ENCODE measurements at regions not wholly inside any gene's neighbourhood (a gene's known extent, or its start where the extent isn't known, plus 50 kb on each side); places are given as distances from the start of the nearest gene placed in this dataset.

DNA sequence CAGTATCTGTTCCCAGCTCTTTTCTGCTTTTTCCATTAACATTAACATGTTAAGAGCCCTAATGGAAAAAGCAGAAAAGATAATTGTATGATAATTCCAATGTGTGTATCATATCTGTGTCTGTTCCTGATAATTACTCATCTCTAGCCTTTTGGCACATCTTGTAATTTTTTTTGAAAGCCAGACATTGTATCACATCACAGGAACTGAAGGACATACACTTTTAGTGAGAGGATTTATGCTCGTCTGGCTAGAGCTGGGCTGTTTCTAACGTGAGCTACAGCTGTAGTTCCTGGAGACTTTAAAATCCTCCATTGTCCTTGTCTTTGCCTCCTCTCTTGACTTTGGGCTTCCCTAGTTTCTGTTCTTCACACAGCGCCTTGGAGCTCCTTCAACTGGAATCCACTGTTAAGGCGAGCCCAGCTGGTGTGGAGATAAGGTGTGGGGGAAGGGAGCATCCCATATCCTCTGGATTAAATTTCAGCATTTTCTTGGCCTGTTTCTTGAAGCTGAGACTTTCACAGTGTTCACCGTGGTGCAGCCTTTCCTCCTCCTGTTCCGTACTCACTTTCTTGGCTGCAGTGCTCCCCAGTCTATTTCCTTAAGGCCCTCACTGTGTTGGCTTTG is 211.5 kb downstream of the GALR1 start:
- Mint-ChIP-seq H3K27ac (ENCODE audit: low read depth, unreplicated experiment) (no peak overlapping the region), H3K36me3 (ENCODE audit: insufficient read depth, unreplicated experiment) (no peaks in the 10 kb centered on the region), H3K4me1 (ENCODE audit: insufficient read depth, unreplicated experiment) (peaks cover 19% of the 10 kb centered on the region), H3K4me3 (ENCODE audit: unreplicated experiment) (no peak overlapping the region), H3K27me3 (ENCODE audit: insufficient read depth, unreplicated experiment) (no peaks in the 10 kb centered on the region), H3K9me3 (ENCODE audit: unreplicated experiment) (no peaks in the 10 kb centered on the region)
- intact Hi-C loops (cut with micrococcal nuclease), result no loop called here
- TF ChIP-seq, protein P1, sequence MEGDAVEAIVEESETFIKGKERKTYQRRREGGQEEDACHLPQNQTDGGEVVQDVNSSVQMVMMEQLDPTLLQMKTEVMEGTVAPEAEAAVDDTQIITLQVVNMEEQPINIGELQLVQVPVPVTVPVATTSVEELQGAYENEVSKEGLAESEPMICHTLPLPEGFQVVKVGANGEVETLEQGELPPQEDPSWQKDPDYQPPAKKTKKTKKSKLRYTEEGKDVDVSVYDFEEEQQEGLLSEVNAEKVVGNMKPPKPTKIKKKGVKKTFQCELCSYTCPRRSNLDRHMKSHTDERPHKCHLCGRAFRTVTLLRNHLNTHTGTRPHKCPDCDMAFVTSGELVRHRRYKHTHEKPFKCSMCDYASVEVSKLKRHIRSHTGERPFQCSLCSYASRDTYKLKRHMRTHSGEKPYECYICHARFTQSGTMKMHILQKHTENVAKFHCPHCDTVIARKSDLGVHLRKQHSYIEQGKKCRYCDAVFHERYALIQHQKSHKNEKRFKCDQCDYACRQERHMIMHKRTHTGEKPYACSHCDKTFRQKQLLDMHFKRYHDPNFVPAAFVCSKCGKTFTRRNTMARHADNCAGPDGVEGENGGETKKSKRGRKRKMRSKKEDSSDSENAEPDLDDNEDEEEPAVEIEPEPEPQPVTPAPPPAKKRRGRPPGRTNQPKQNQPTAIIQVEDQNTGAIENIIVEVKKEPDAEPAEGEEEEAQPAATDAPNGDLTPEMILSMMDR (IDR thresholded peaks at IDR 0.05; ENCODE audit: unreplicated experiment), result no peak
- ChIA-PET CTCF (interaction anchor here (0.6 to 0.8 kb wide), 2 partner anchors 9 to 333 kb away, joined by 3 read pairs; no protein-coding TSS in a partner anchor), POLR2A (interaction anchor here (0.6 to 1.0 kb wide), 2 partner anchors 11 to 76 kb away, joined by 3 read pairs; no protein-coding TSS in a partner anchor)
- DNase-seq (ENCODE audit: unreplicated experiment), result no peak
- BruUV-seq (replicated peaks), result no TSS peak

DNA sequence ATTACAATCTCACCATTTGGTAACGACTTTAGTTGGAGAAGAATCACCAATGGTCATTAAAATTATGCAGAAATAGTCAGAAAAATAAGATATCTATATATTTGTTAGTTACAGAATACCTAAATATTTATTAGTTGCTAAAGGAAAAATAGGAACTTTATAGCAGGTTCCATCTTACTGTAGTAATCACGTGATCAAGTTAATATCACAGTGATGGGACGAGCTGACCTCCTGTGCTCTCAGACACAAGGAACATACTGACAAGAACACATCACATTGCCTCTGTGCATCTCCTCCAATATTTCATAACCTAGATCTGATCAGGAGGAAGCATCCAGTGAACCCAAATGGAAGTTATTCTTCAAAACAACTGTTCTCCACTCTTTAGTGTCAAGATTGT is 215.3 kb downstream of the GALR1 start:
- Mint-ChIP-seq H3K4me1 (ENCODE audit: insufficient read depth, unreplicated experiment) (peaks cover 19% of the 10 kb centered on the region), H3K9me3 (ENCODE audit: unreplicated experiment) (no peaks in the 10 kb centered on the region), H3K27ac (ENCODE audit: low read depth, unreplicated experiment) (no peak overlapping the region), H3K27me3 (ENCODE audit: insufficient read depth, unreplicated experiment) (no peaks in the 10 kb centered on the region), H3K36me3 (ENCODE audit: insufficient read depth, unreplicated experiment) (no peaks in the 10 kb centered on the region), H3K4me3 (ENCODE audit: unreplicated experiment) (no peak overlapping the region)
- TF ChIP-seq, protein P1 (IDR thresholded peaks at IDR 0.05; ENCODE audit: unreplicated experiment), result no peak
- ChIA-PET POLR2A (no interaction called here), CTCF (interaction anchor here (1.0 kb wide), 1 partner anchor 481 kb away, joined by 3 read pairs; no protein-coding TSS in a partner anchor)
- DNase-seq (ENCODE audit: unreplicated experiment), result no peak
- BruUV-seq (replicated peaks), result no TSS peak
- intact Hi-C loops (cut with micrococcal nuclease), result no loop called here

DNA sequence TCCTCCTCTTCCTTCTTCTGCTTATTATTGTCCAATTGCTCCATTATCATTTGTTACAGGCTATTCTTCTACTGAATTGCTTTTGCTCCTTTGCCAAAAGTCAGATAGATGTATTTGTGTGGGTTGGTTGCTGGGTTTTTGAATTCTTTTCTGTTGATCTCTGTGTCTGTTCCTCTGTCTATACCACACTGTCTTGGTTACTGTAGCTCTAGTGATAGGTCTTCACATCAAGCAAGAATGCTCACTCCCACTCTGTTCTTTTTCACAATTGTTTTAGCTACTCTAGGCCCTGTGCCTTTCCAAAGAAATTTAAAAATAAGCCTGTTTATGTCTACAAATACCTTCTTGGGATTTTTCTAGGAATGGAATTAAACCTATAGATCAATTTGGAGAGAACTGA is 217.2 kb downstream of the GALR1 start:
- H3K27ac Mint-ChIP-seq (ENCODE audit: low read depth, unreplicated experiment), result no peak overlapping the region

DNA sequence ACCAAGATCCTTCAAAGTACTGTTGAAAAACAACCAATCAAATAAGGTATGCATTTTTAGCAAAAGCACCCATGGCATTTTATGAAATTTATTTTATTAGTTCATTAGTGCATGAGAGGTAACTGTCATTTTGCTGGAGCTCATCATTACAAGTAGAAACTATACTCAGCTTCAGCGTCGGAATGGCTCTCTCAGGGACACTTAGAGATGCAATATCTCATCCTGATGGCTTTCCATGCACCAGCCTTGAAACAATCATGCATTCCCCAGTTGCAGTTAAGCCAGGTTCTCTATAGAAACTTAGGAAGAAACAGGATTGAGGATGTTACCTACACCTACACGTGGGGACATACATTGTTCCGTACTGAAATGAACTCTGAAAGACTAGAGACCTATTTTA is 219.5 kb downstream of the GALR1 start:
- POLR2A ChIA-PET, result interaction anchor here (0.5 kb wide), 1 partner anchor 240 kb away, joined by 3 read pairs; no protein-coding TSS in a partner anchor
- no peak overlapping the region for H3K4me3 Mint-ChIP-seq (ENCODE audit: unreplicated experiment)

More for the DNA sequence above, 217.2 kb downstream of the GALR1 start:
- Mint-ChIP-seq H3K36me3 (ENCODE audit: insufficient read depth, unreplicated experiment) (no peaks in the 10 kb centered on the region), H3K4me1 (ENCODE audit: insufficient read depth, unreplicated experiment) (peaks cover 19% of the 10 kb centered on the region), H3K4me3 (ENCODE audit: unreplicated experiment) (no peak overlapping the region), H3K27me3 (ENCODE audit: insufficient read depth, unreplicated experiment) (no peaks in the 10 kb centered on the region), H3K9me3 (ENCODE audit: unreplicated experiment) (no peaks in the 10 kb centered on the region)
- TF ChIP-seq, protein P1 (IDR thresholded peaks at IDR 0.05; ENCODE audit: unreplicated experiment), result no peak
- DNase-seq (ENCODE audit: unreplicated experiment), result no peak
- intact Hi-C loops (cut with micrococcal nuclease), result no loop called here
- no TSS peak for BruUV-seq (replicated peaks)
- ChIA-PET CTCF (no interaction called here), POLR2A (no interaction called here)

More for the DNA sequence above, 219.5 kb downstream of the GALR1 start:
- Mint-ChIP-seq H3K27ac (ENCODE audit: low read depth, unreplicated experiment) (no peak overlapping the region), H3K4me1 (ENCODE audit: insufficient read depth, unreplicated experiment) (peaks cover 10% of the 10 kb centered on the region), H3K9me3 (ENCODE audit: unreplicated experiment) (no peaks in the 10 kb centered on the region), H3K27me3 (ENCODE audit: insufficient read depth, unreplicated experiment) (no peaks in the 10 kb centered on the region), H3K36me3 (ENCODE audit: insufficient read depth, unreplicated experiment) (no peaks in the 10 kb centered on the region)
- TF ChIP-seq, protein P1 (IDR thresholded peaks at IDR 0.05; ENCODE audit: unreplicated experiment), result no peak
- CTCF ChIA-PET, result interaction anchor here (0.7 to 1.2 kb wide), 3 partner anchors 20 to 528 kb away, joined by 3 read pairs; no protein-coding TSS in a partner anchor
- DNase-seq (ENCODE audit: unreplicated experiment), result no peak
- intact Hi-C loops (cut with micrococcal nuclease), result no loop called here
- BruUV-seq (replicated peaks), result no TSS peak

Measured in MCF 10A (cell line).